ENCODE measurements at regions not wholly inside any gene's neighbourhood (a gene's known extent, or its start where the extent isn't known, plus 50 kb on each side); places are given as distances from the start of the nearest gene placed in this dataset.

DNA sequence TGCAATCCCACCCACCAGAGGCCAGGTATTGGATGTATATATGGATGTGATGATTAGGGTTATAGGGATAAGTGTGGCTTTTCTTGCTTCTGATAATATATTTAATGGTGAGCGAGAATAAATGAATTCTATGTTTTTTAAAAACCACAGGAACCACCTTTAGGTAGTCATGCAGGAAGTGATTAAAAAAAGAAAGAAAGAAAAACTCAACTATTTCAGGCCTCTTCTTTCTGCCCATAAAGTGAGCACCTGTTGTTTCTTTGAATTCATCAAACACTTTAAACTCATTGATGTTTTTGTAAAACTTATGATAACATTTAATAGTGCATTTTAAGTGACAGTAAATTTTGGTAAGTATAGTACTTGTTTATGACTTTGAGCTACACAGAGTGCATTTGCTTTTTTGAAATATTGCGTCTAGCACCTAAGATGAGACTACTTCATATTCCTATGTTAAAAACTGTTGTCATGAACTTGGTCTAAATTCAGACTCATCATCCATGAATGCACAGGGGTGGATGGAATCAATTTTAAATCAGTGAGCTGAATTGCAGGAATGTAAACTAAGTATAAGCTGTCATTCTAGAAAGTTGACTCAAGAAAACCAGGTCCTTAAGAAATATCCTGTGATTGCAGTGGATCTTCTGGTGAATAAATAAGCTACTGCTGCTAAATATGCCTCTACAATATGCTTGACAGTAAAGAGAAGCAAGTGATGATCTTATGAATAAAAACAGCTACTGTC, 764.4 kb upstream of the NECTIN3 start:
- POLR2A ChIA-PET: no interaction called here
- H3K4me2 ChIP-seq (ENCODE audit: control insufficient read depth, insufficient read depth): no peak overlapping the region
- H3K27ac ChIP-seq (ENCODE audit: control insufficient read depth, insufficient read depth): no peak overlapping the region
- SMC1A ChIA-PET (ENCODE audit: uncharacterized antibody, unreplicated experiment): no interaction called here
- in situ Hi-C loops (cut with MboI): no loop called here
- intact Hi-C loops (cut with micrococcal nuclease; ENCODE audit: unreplicated experiment): no loop called here
- H3K9ac ChIP-seq (ENCODE audit: control insufficient read depth, insufficient read depth, low read length): no peak overlapping the region
- DNase-seq (ENCODE audit: low read depth, low spot score): no peak
- H3K27me3 ChIP-seq (replicated peaks in 1 of 2; ENCODE audit: control insufficient read depth in 2 of 2, insufficient read depth in 2 of 2, low read length in 1 of 2): no peaks in the 10 kb centered on the region
- CTCF ChIA-PET: no interaction called here
- BruUV-seq (replicated peaks): no TSS peak
- H4K20me1 ChIP-seq (ENCODE audit: control insufficient read depth, insufficient read depth): no peaks in the 10 kb centered on the region
- no peak overlapping the region for H2AFZ ChIP-seq (ENCODE audit: control insufficient read depth, low read depth, low read length)
- no peaks in the 10 kb centered on the region for H3K36me3 ChIP-seq (ENCODE audit: control insufficient read depth in 2 of 2, insufficient read depth in 2 of 2, low read length in 1 of 2)
- H3K9me3 ChIP-seq (replicated peaks; ENCODE audit: control insufficient read depth, insufficient read depth, low read length): no peaks in the 10 kb centered on the region
- H3K79me2 ChIP-seq (ENCODE audit: control insufficient read depth, insufficient read depth, low read length): no peaks in the 10 kb centered on the region
- 43% methylated on average over 2 of the region's 2 CpGs for WGBS (ENCODE audit: insufficient coverage, insufficient replicate concordance, low lambda C conversion rate, missing lambda C conversion rate)
- RAD21 ChIA-PET (ENCODE audit: unreplicated experiment): no interaction called here
- TF ChIP-seq SMARCA5 (IDR thresholded peaks at IDR 0.05) (no peak), GATAD2B (conservative IDR thresholded peaks at IDR 0.05; ENCODE audit: low read depth) (no peak), PML (IDR thresholded peaks at IDR 0.05; ENCODE audit: low read length) (no peak), CBFB (IDR thresholded peaks at IDR 0.05; ENCODE audit: low read depth) (no peak), RELA (IDR thresholded peaks at IDR 0.05; ENCODE audit: borderline replicate concordance, partially characterized antibody) (no peak), EED (IDR thresholded peaks at IDR 0.05; ENCODE audit: low read depth) (no peak), ETV6 (conservative IDR thresholded peaks at IDR 0.05 in 1 of 2, IDR thresholded peaks at IDR 0.05 in 1 of 2; ENCODE audit: borderline replicate concordance in 1 of 2, low read depth in 1 of 2) (no peak), CBX3 (IDR thresholded peaks at IDR 0.05; ENCODE audit: borderline replicate concordance, low read depth) (no peak), LARP7 (IDR thresholded peaks at IDR 0.05) (no peak), TARDBP (IDR thresholded peaks at IDR 0.05; ENCODE audit: borderline replicate concordance) (no peak), MEF2B (IDR thresholded peaks at IDR 0.05; ENCODE audit: partially characterized antibody, poor library complexity, severe bottlenecking) (no peak), CREB1 (IDR thresholded peaks at IDR 0.05; ENCODE audit: low read depth) (no peak), CHD2 (IDR thresholded peaks at IDR 0.05; ENCODE audit: borderline replicate concordance, low read depth, low read length) (no peak), CREM (IDR thresholded peaks at IDR 0.05; ENCODE audit: low read depth) (no peak), NFYB (IDR thresholded peaks at IDR 0.05; ENCODE audit: insufficient read depth, low read depth, low read length) (no peak), RUNX3 (IDR thresholded peaks at IDR 0.05; ENCODE audit: low read length) (no peak), SREBF2 (IDR thresholded peaks at IDR 0.05; ENCODE audit: low read length) (no peak)
- TF ChIP-seq, protein P1, sequence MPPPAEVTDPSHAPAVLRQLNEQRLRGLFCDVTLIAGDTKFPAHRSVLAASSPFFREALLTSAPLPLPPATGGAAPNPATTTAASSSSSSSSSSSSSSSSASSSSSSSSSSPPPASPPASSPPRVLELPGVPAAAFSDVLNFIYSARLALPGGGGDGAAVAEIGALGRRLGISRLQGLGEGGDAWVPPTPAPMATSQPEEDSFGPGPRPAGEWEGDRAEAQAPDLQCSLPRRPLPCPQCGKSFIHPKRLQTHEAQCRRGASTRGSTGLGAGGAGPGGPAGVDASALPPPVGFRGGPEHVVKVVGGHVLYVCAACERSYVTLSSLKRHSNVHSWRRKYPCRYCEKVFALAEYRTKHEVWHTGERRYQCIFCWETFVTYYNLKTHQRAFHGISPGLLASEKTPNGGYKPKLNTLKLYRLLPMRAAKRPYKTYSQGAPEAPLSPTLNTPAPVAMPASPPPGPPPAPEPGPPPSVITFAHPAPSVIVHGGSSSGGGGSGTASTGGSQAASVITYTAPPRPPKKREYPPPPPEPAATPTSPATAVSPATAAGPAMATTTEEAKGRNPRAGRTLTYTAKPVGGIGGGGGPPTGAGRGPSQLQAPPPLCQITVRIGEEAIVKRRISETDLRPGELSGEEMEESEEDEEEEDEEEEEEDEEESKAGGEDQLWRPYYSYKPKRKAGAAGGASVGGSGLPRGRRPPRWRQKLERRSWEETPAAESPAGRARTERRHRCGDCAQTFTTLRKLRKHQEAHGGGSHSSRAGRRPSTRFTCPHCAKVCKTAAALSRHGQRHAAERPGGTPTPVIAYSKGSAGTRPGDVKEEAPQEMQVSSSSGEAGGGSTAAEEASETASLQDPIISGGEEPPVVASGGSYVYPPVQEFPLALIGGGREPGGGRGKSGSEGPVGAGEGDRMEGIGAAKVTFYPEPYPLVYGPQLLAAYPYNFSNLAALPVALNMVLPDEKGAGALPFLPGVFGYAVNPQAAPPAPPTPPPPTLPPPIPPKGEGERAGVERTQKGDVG (CRISPR knock-in tag; IDR thresholded peaks at IDR 0.05): no peak
- TF ChIP-seq, protein P2, sequence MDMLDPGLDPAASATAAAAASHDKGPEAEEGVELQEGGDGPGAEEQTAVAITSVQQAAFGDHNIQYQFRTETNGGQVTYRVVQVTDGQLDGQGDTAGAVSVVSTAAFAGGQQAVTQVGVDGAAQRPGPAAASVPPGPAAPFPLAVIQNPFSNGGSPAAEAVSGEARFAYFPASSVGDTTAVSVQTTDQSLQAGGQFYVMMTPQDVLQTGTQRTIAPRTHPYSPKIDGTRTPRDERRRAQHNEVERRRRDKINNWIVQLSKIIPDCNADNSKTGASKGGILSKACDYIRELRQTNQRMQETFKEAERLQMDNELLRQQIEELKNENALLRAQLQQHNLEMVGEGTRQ (IDR thresholded peaks at IDR 0.05; ENCODE audit: borderline replicate concordance, low read depth, low read length): no peak
- H3K4me3 ChIP-seq: no peak overlapping the region
- FAIRE-seq: no peak
- H3K4me1 ChIP-seq (ENCODE audit: control insufficient read depth, insufficient read depth, low read length): no peaks in the 10 kb centered on the region
- no peak for ATAC-seq

All from GM12878 (cell line).